Smooth muscle cell (in vitro differentiated cells): ENCODE measurements at regions not wholly inside any gene's neighbourhood (a gene's known extent, or its start where the extent isn't known, plus 50 kb on each side); places are given as distances from the start of the nearest gene placed in this dataset.

Source experiments
- DNase-seq: peaks from one replicate; lab custom pipeline; 2025; ENCODE audit not compliant: unreplicated experiment; lab: John Stamatoyannopoulos, UW
- H2AFZ ChIP-seq: fragments of 200-600 bp; sonication (generic); 2 replicates; pipeline ENCODE4 v1.6.0; 2016; ENCODE audit warnings: antibody characterized with exemption, low read depth, mild to moderate bottlenecking
- H3F3A ChIP-seq: fragments of 200-600 bp; sonication (generic); 2 replicates; pipeline ENCODE4 v1.6.0; 2017; ENCODE audit warnings: antibody characterized with exemption, low read depth
- H3K27ac ChIP-seq: fragments of 200-600 bp; sonication (generic); 2 replicates; pipeline ENCODE4 v1.5.1; 2016; ENCODE audit warnings: low read depth, mild to moderate bottlenecking
- H3K27me3 ChIP-seq: fragments of 200-600 bp; sonication (generic); 2 replicates; pipeline ENCODE4 v1.6.1; 2016; ENCODE audit warnings: low read depth, mild to moderate bottlenecking
- H3K36me3 ChIP-seq: fragments of 200-600 bp; sonication (generic); 2 replicates; pipeline ENCODE4 v1.5.1; 2016; ENCODE audit warnings: low read depth
- H3K4me1 ChIP-seq: fragments of 200-600 bp; sonication (generic); 2 replicates; pipeline ENCODE4 v1.5.1; 2016; ENCODE audit warnings: low read depth
- H3K4me2 ChIP-seq: fragments of 200-600 bp; sonication (generic); 2 replicates; pipeline ENCODE4 v1.6.0; 2016; ENCODE audit warnings: mild to moderate bottlenecking
- H3K4me3 ChIP-seq: fragments of 200-600 bp; sonication (generic); 2 replicates; pipeline ENCODE4 v1.5.1; 2016; ENCODE audit warnings: mild to moderate bottlenecking
- H3K79me2 ChIP-seq: fragments of 200-600 bp; sonication (generic); 2 replicates; pipeline ENCODE4 v1.6.0; 2016; ENCODE audit warnings: low read depth, mild to moderate bottlenecking
- H3K9ac ChIP-seq: fragments of 200-600 bp; sonication (generic); 2 replicates; pipeline ENCODE4 v1.6.0; 2016; ENCODE audit warnings: low read depth
- H3K9me3 ChIP-seq: fragments of 200-600 bp; sonication (generic); replicated peaks from 2 replicates; pipeline ENCODE4 v1.5.1; 2016; ENCODE audit warnings: low read depth
- H4K20me1 ChIP-seq: fragments of 200-600 bp; sonication (generic); 2 replicates; pipeline ENCODE4 v1.6.0; 2016; ENCODE audit warnings: low read depth
- CTCF ChIP-seq: fragments of 200-600 bp; sonication (generic); IDR thresholded peaks from 2 replicates; pipeline ENCODE4 v1.5.1; 2017; ENCODE audit warnings: borderline replicate concordance, mild to moderate bottlenecking, antibody characterized with exemption; ENCODE audit not compliant: insufficient read depth, poor library complexity, severe bottlenecking
- WGBS: methylation state at CpG from one replicate; pipeline ENCODE4 v1.1.7; 2016; ENCODE audit warnings: low lambda C conversion rate; 5-methylcytosine and 5-hydroxymethylcytosine counted together

GRCh38 chr1:226479474-226479873, 69.1 kb upstream of the STUM start:
- Histone ChIP-seq H3K27me3 (no peaks in the 10 kb centered on the region), H3K9ac (no peak overlapping the region), H3K27ac (no peak overlapping the region), H3K4me1 (no peaks in the 10 kb centered on the region), H3K9me3 (no peaks in the 10 kb centered on the region), H2AFZ (no peak overlapping the region), H3K36me3 (no peaks in the 10 kb centered on the region), H3K4me2 (no peak overlapping the region), H3K79me2 (no peaks in the 10 kb centered on the region), H4K20me1 (no peaks in the 10 kb centered on the region), H3F3A (no peaks in the 10 kb centered on the region), H3K4me3 (no peak overlapping the region)
- no peak for TF ChIP-seq CTCF
- no peak for DNase-seq
- 94% methylated on average over 3 of the region's 3 CpGs for WGBS

- Histone ChIP-seq H3K79me2 (no peaks in the 10 kb centered on the region), H3K9me3 (no peaks in the 10 kb centered on the region), H4K20me1 (no peaks in the 10 kb centered on the region), H3K27ac (no peak overlapping the region), H3K36me3 (no peaks in the 10 kb centered on the region), H3K4me2 (no peak overlapping the region), H3F3A (no peaks in the 10 kb centered on the region), H3K4me3 (no peak overlapping the region), H2AFZ (no peak overlapping the region), H3K9ac (no peak overlapping the region), H3K4me1 (no peaks in the 10 kb centered on the region), H3K27me3 (peaks cover 3% of the 10 kb centered on the region)
- DNase-seq, result no peak
- WGBS, result 90% methylated on average over 3 of the region's 3 CpGs
- TF ChIP-seq CTCF, result no peak
Observed at GRCh38 chr1:226480461-226480860, 68.1 kb upstream of the STUM start.

GRCh38 chr1:226481133-226481532, 67.4 kb upstream of the STUM start:
- H3K27ac ChIP-seq, result no peak overlapping the region
- H3K4me3 ChIP-seq, result no peak overlapping the region
- 79% methylated on average over 4 of the region's 4 CpGs for WGBS
- no peaks in the 10 kb centered on the region for H4K20me1 ChIP-seq
- no peak overlapping the region for H2AFZ ChIP-seq
- no peaks in the 10 kb centered on the region for H3K9me3 ChIP-seq
- H3K9ac ChIP-seq, result no peak overlapping the region
- H3K4me2 ChIP-seq, result no peak overlapping the region
- H3K4me1 ChIP-seq, result no peaks in the 10 kb centered on the region
- H3K79me2 ChIP-seq, result no peaks in the 10 kb centered on the region
- H3F3A ChIP-seq, result no peaks in the 10 kb centered on the region
- H3K36me3 ChIP-seq, result no peaks in the 10 kb centered on the region
- no peak for TF ChIP-seq CTCF
- no peak for DNase-seq
- peaks cover 3% of the 10 kb centered on the region for H3K27me3 ChIP-seq

- no peak for DNase-seq
- Histone ChIP-seq H3K27ac (no peak overlapping the region), H3K27me3 (peaks cover 3% of the 10 kb centered on the region), H3K36me3 (no peaks in the 10 kb centered on the region), H4K20me1 (no peaks in the 10 kb centered on the region), H3F3A (no peaks in the 10 kb centered on the region), H3K9ac (no peak overlapping the region), H3K79me2 (no peaks in the 10 kb centered on the region), H3K4me1 (no peaks in the 10 kb centered on the region), H3K4me2 (no peak overlapping the region), H3K4me3 (no peak overlapping the region), H3K9me3 (no peaks in the 10 kb centered on the region), H2AFZ (no peak overlapping the region)
- no peak for TF ChIP-seq CTCF
- WGBS, result 85% methylated on average over 4 of the region's 6 CpGs
Observed at GRCh38 chr1:226482196-226482595, 66.4 kb upstream of the STUM start.
